ENCODE measurements at regions not wholly inside any gene's neighbourhood (a gene's known extent, or its start where the extent isn't known, plus 50 kb on each side); places are given as distances from the start of the nearest gene placed in this dataset.
"Not testable (repeated sequence)": the region's sequence is repeated elsewhere in the genome, so short reads cannot be mapped to it uniquely, and the experiment has no call there.

- WGBS, 2 donors: 70 to 74% methylated on average over 2 of the region's 2 CpGs
- H3K4me3 ChIP-seq (ENCODE audit: low read depth, poor library complexity, severe bottlenecking): no peak overlapping the region
- intact Hi-C loops (cut with DNase I; ENCODE audit: low total_unique reads): no loop called here
- TF ChIP-seq POLR2A (IDR thresholded peaks at IDR 0.05): no peak
- no peak for TF ChIP-seq CTCF (IDR thresholded peaks at IDR 0.05)
- DNase-seq (ENCODE audit: low spot score in 2 of 2): no peak
Measured at GRCh38 chr5:96293966-96294883, 138.8 kb downstream of the PCSK1 start.

GRCh38 chr5:96292582-96293247 is 140.3 kb downstream of the PCSK1 start:
- intact Hi-C loops (cut with DNase I; ENCODE audit: low total_unique reads): no loop called here
- 64 to 67% methylated on average over 8 of the region's 8 CpGs for WGBS, 2 donors
- DNase-seq (ENCODE audit: low spot score in 2 of 2): peak in 1 of 2 donors; percentile 35
- H3K4me3 ChIP-seq (ENCODE audit: low read depth, poor library complexity, severe bottlenecking): no peak overlapping the region
- no peak for TF ChIP-seq POLR2A (IDR thresholded peaks at IDR 0.05)
- TF ChIP-seq CTCF (IDR thresholded peaks at IDR 0.05): no peak

- WGBS, 2 donors: 75 to 79% methylated on average over 5 of the region's 5 CpGs
- intact Hi-C loops (cut with DNase I; ENCODE audit: low total_unique reads); DNase-seq (ENCODE audit: low spot score in 2 of 2); H3K4me3 ChIP-seq (ENCODE audit: low read depth, poor library complexity, severe bottlenecking): not testable (repeated sequence)
Measured at GRCh38 chr5:96289287-96289686, 143.8 kb downstream of the PCSK1 start.

GRCh38 chr5:96288845-96289185 is 144.2 kb downstream of the PCSK1 start:
- TF ChIP-seq POLR2A (IDR thresholded peaks at IDR 0.05) (no peak), CTCF (IDR thresholded peaks at IDR 0.05) (no peak)
- DNase-seq (ENCODE audit: low spot score in 2 of 2): no peak
- no peak overlapping the region for H3K4me3 ChIP-seq (ENCODE audit: low read depth, poor library complexity, severe bottlenecking)
- intact Hi-C loops (cut with DNase I; ENCODE audit: low total_unique reads): no loop called here
- 67 to 84% methylated on average over 1 of the region's 1 CpG for WGBS, 2 donors

- DNase-seq (ENCODE audit: low spot score in 2 of 2): no peak
- H3K4me3 ChIP-seq (ENCODE audit: low read depth, poor library complexity, severe bottlenecking): no peak overlapping the region
- intact Hi-C loops (cut with DNase I; ENCODE audit: low total_unique reads): no loop called here
- TF ChIP-seq POLR2A (IDR thresholded peaks at IDR 0.05) (no peak), CTCF (IDR thresholded peaks at IDR 0.05) (no peak)
- 66 to 75% methylated on average over 3 of the region's 3 CpGs for WGBS, 2 donors
Measured at GRCh38 chr5:96288166-96288844, 144.7 kb downstream of the PCSK1 start.

- TF ChIP-seq POLR2A (IDR thresholded peaks at IDR 0.05) (no peak), CTCF (IDR thresholded peaks at IDR 0.05) (no peak)
- no peak for DNase-seq (ENCODE audit: low spot score in 2 of 2)
- H3K4me3 ChIP-seq (ENCODE audit: low read depth, poor library complexity, severe bottlenecking): no peak overlapping the region
- WGBS, 2 donors: 96% methylated on average over 2 of the region's 2 CpGs
- intact Hi-C loops (cut with DNase I; ENCODE audit: low total_unique reads): no loop called here
Measured at GRCh38 chr5:96287136-96287535, 145.9 kb downstream of the PCSK1 start.

Data from lower leg skin (tissue), 4 donors.